PC-9 (cell line): ENCODE measurements at regions not wholly inside any gene's neighbourhood (a gene's known extent, or its start where the extent isn't known, plus 50 kb on each side); places are given as distances from the start of the nearest gene placed in this dataset.

Experiments used
- BruUV-seq: library from RNA; stranded (reverse); fragments of 400-500 nt; replicated peaks from 2 replicates; lab custom pipeline; 2021; lab: Mats Ljungman, UMichigan
- CTCF ChIA-PET: fragments of 300-600 bp; sonication (Branson Sonifier 250); formaldehyde crosslinking; loops from one replicate; lab custom pipeline; 2022; ENCODE audit warnings: antibody characterized with exemption; lab: Charles Lee
- POLR2A ChIA-PET: fragments of 300-600 bp; sonication (Branson Sonifier 250); formaldehyde crosslinking; loops from one replicate; lab custom pipeline; 2022; ENCODE audit warnings: antibody characterized with exemption; ENCODE audit not compliant: unreplicated experiment; lab: Charles Lee
- DNase-seq, 2 experiments: peaks; one replicate each; pipeline versions ENCODE4 v3.0.0 to v3.0.0-alpha.2; 2015 to 2022; ENCODE audit warnings: mixed read lengths in 1 of 2
- H2AFZ ChIP-seq: fragments of 200-600 bp; sonication (generic); 2 replicates; pipeline ENCODE4 v1.8.1; 2017; ENCODE audit warnings: antibody characterized with exemption
- H3F3A ChIP-seq: fragments of 200-600 bp; sonication (generic); 2 replicates; pipeline ENCODE4 v1.8.1; 2017; ENCODE audit warnings: antibody characterized with exemption, mild to moderate bottlenecking, low read depth; ENCODE audit not compliant: insufficient read depth
- H3K27ac ChIP-seq: fragments of 200-600 bp; sonication (generic); 2 replicates; pipeline ENCODE4 v1.6.1; 2016; ENCODE audit warnings: mixed run types
- H3K27me3 ChIP-seq: fragments of 200-600 bp; sonication (generic); 2 replicates; pipeline ENCODE4 v1.6.1; 2016; ENCODE audit warnings: low read depth, mixed run types; ENCODE audit not compliant: insufficient read depth
- H3K36me3 ChIP-seq: fragments of 200-600 bp; sonication (generic); 2 replicates; pipeline ENCODE4 v1.6.1; 2016; ENCODE audit warnings: low read depth, mixed run types
- H3K4me1 ChIP-seq: fragments of 200-600 bp; sonication (generic); replicated peaks from 2 replicates; pipeline ENCODE4 v1.6.1; 2016; ENCODE audit warnings: mixed run types; ENCODE audit not compliant: insufficient read depth
- H3K4me2 ChIP-seq: fragments of 200-600 bp; sonication (generic); 2 replicates; pipeline ENCODE4 v1.6.1; 2017; ENCODE audit warnings: mixed run types
- H3K4me3 ChIP-seq: fragments of 200-600 bp; sonication (generic); 2 replicates; pipeline ENCODE4 v1.6.1; 2016; ENCODE audit warnings: mixed run types
- H3K79me2 ChIP-seq: fragments of 200-600 bp; sonication (generic); 2 replicates; pipeline ENCODE4 v1.6.1; 2017; ENCODE audit warnings: low read depth, mixed run types
- H3K9me2 ChIP-seq: fragments of 200-600 bp; sonication (generic); 2 replicates; pipeline ENCODE4 v1.8.1; 2017; ENCODE audit warnings: mild to moderate bottlenecking; ENCODE audit not compliant: insufficient read depth
- H3K9me3 ChIP-seq: fragments of 200-600 bp; sonication (generic); 2 replicates; pipeline ENCODE4 v1.8.1; 2016; ENCODE audit warnings: low read depth; ENCODE audit not compliant: insufficient read depth
- H4K20me1 ChIP-seq: fragments of 200-600 bp; sonication (generic); 2 replicates; pipeline ENCODE4 v1.8.1; 2017; ENCODE audit not compliant: insufficient read depth
- EZH2 ChIP-seq: fragments of 200-600 bp; sonication (generic); IDR thresholded peaks from 2 replicates; pipeline ENCODE4 v1.8.0; 2017; ENCODE audit warnings: antibody characterized with exemption, low read depth
- intact Hi-C: fragments of 100-400 bp; cut with micrococcal nuclease; formaldehyde crosslinking; loops from one replicate; pipeline ENCODE4 v1.10.0; 2022; ENCODE audit not compliant: unreplicated experiment
- TF ChIP-seq, protein P1 (sequence below): fragments of 200-600 bp; sonication (generic); conservative IDR thresholded peaks from 2 replicates; pipeline ENCODE4 v1.6.1; 2017; ENCODE audit warnings: mixed run types, antibody characterized with exemption, mild to moderate bottlenecking, moderate library complexity

DNA sequence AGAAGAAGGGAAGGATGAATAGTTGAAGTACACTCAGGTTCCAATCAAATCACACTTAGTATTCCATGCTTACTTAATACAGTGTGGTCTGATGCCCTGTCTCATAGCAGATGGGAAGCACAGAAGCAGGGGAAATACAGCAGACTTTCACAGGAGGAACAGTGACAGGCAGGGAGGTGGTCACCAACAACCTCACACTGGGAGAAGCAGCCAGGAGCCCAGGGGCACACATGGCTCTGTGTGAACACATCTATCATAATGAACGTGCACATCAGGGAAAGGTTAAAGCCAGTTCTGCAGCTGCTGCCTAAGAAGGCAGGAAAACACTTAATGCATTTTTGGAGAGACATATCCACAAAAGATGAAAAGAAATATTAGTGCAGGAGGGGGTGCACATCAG, 312.3 kb downstream of the MED10 start:
- Histone ChIP-seq H3K4me2 (no peak overlapping the region), H3K27me3 (peaks cover 11% of the 10 kb centered on the region; the same call in 1 of the 2 replicates), H3K9me3 (no peaks in the 10 kb centered on the region), H2AFZ (no peak overlapping the region), H4K20me1 (no peaks in the 10 kb centered on the region), H3K36me3 (no peaks in the 10 kb centered on the region), H3K9me2 (0 out of 2 replicates have a peak, but pooled peaks cover 3% of the 10 kb centered on the region), H3K79me2 (no peaks in the 10 kb centered on the region), H3K4me1 (no peaks in the 10 kb centered on the region), H3K4me3 (no peak overlapping the region), H3K27ac (no peak overlapping the region), H3F3A (no peaks in the 10 kb centered on the region)
- DNase-seq = no peak
- ChIA-PET POLR2A (no interaction called here), CTCF (no interaction called here)
- TF ChIP-seq, protein P1, sequence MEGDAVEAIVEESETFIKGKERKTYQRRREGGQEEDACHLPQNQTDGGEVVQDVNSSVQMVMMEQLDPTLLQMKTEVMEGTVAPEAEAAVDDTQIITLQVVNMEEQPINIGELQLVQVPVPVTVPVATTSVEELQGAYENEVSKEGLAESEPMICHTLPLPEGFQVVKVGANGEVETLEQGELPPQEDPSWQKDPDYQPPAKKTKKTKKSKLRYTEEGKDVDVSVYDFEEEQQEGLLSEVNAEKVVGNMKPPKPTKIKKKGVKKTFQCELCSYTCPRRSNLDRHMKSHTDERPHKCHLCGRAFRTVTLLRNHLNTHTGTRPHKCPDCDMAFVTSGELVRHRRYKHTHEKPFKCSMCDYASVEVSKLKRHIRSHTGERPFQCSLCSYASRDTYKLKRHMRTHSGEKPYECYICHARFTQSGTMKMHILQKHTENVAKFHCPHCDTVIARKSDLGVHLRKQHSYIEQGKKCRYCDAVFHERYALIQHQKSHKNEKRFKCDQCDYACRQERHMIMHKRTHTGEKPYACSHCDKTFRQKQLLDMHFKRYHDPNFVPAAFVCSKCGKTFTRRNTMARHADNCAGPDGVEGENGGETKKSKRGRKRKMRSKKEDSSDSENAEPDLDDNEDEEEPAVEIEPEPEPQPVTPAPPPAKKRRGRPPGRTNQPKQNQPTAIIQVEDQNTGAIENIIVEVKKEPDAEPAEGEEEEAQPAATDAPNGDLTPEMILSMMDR = no peak
- TF ChIP-seq EZH2 = no peak
- no TSS peak for BruUV-seq
- intact Hi-C loops = no loop called here

DNA sequence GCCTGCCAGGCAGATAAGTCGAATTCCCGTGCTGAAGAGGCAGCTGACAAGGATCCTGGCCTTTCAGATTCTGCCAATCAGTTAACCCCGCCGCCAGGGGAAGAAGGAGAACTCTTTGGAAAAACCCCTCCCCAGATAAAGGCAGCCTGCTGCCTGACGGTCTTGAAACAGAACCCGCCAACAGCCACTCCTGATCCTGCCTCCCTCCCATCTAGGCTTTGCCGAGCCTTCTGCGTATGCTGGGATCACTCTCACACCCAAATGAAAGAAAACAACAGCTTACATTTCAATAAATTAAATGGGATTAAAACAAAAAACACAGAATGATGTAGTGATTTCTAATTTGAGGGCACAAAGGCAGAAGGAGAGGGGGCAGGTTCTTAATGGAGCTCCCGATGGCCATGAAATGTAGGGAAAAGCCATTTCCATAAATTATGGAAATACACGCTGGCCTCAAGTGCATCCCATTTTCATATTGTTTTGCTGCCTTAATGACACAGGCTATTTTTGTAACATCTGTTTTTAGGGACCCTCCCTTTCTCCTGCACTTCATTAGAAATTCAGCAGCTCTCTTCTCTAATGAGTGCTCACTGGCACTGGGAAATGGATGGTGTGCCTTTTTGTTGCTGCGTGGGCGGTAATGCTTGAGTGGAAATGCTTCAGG, 319.1 kb downstream of the MED10 start:
- ChIA-PET POLR2A (no interaction called here), CTCF (no interaction called here)
- H3K27ac ChIP-seq = no peak overlapping the region

GRCh38 chr5:6058055-6058715, 320.2 kb downstream of the MED10 start:
- no peaks in the 10 kb centered on the region for H3K79me2 ChIP-seq
- TF ChIP-seq EZH2 = no peak
- TF ChIP-seq, protein P1 = no peak
- BruUV-seq = no TSS peak
- peaks cover 45% of the 10 kb centered on the region for H3K27me3 ChIP-seq
- no peaks in the 10 kb centered on the region for H3K36me3 ChIP-seq
- H4K20me1 ChIP-seq = no peaks in the 10 kb centered on the region
- no peak overlapping the region for H3K4me3 ChIP-seq
- DNase-seq = no peak
- H3K9me3 ChIP-seq = no peaks in the 10 kb centered on the region
- no peak overlapping the region for H2AFZ ChIP-seq
- no peak overlapping the region for H3K27ac ChIP-seq
- intact Hi-C loops = no loop called here
- CTCF ChIA-PET = no interaction called here
- H3K4me1 ChIP-seq = no peaks in the 10 kb centered on the region
- H3F3A ChIP-seq = no peaks in the 10 kb centered on the region
- no peaks in the 10 kb centered on the region for H3K9me2 ChIP-seq
- POLR2A ChIA-PET = no interaction called here
- H3K4me2 ChIP-seq = no peak overlapping the region

More for the DNA sequence above, 319.1 kb downstream of the MED10 start:
- Histone ChIP-seq H3F3A (no peaks in the 10 kb centered on the region), H3K9me3 (no peaks in the 10 kb centered on the region), H3K4me1 (no peaks in the 10 kb centered on the region), H3K9me2 (no peaks in the 10 kb centered on the region), H2AFZ (no peak overlapping the region), H3K4me3 (no peak overlapping the region), H3K27me3 (peaks cover 45% of the 10 kb centered on the region), H3K4me2 (no peak overlapping the region), H3K36me3 (no peaks in the 10 kb centered on the region), H4K20me1 (no peaks in the 10 kb centered on the region), H3K79me2 (no peaks in the 10 kb centered on the region)
- BruUV-seq = no TSS peak
- no peak for TF ChIP-seq EZH2
- TF ChIP-seq, protein P1 = no peak
- no peak for DNase-seq
- intact Hi-C loops = no loop called here
